HG03025 (cell line): ENCODE measurements at regions not wholly inside any gene's neighbourhood (a gene's known extent, or its start where the extent isn't known, plus 50 kb on each side); places are given as distances from the start of the nearest gene placed in this dataset.
"Not testable (repeated sequence)": the region's sequence is repeated elsewhere in the genome, so short reads cannot be mapped to it uniquely, and the experiment has no call there.

Source experiments
- ATAC-seq: cut with Tn5 transposase; IDR thresholded peaks from one replicate; pipeline ENCODE4 v1.9.1; 2021; ENCODE audit warnings: mild to moderate bottlenecking, moderate library complexity; ENCODE audit not compliant: unreplicated experiment, low FRiP score

- ATAC-seq, result no peak
Measured at GRCh38 chr11:79648766-79649520, 208.1 kb upstream of the TENM4 start.

DNA sequence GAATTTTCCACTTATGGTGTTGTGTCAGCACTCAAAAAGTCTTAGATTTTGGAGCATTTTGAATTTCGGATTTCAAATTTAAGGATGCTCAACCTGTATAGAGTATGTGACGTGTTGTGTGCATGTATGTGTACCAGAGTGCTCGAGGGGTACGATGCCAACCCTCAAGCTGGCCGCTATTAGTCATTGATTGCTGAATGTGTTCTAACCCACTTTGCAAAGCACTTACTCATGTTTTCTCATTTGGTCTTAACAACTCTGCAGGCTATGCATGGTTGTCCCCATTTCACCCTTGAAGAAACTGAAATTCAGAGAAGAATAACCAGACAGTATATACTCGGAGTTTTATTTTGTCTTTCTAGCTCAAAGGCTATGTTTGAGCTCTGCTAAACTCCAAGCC lies 196.4 kb upstream of the TENM4 start:
- no peak for ATAC-seq

- ATAC-seq, result no peak
Measured at GRCh38 chr11:79634905-79635304, 194.1 kb upstream of the TENM4 start.

DNA sequence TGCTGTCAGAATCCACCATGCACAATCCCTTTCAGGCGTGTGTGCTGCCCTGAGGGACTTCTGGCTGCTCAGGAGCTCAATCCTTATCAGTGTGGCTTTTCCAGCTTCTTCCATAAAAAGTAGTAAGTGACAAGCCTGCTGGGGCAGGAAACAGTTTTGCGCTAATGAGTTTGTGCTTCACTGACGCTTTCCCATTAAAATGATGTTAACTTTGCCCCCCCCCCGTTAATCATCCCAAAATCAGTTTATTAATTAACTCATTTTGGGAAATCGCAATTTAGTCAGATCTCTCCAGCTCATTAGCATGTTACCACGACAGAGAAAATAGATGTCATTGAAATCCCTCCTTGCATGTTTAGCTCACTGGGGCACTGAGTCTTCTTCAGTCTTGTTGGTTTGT lies 186.5 kb upstream of the TENM4 start:
- no peak for ATAC-seq

DNA sequence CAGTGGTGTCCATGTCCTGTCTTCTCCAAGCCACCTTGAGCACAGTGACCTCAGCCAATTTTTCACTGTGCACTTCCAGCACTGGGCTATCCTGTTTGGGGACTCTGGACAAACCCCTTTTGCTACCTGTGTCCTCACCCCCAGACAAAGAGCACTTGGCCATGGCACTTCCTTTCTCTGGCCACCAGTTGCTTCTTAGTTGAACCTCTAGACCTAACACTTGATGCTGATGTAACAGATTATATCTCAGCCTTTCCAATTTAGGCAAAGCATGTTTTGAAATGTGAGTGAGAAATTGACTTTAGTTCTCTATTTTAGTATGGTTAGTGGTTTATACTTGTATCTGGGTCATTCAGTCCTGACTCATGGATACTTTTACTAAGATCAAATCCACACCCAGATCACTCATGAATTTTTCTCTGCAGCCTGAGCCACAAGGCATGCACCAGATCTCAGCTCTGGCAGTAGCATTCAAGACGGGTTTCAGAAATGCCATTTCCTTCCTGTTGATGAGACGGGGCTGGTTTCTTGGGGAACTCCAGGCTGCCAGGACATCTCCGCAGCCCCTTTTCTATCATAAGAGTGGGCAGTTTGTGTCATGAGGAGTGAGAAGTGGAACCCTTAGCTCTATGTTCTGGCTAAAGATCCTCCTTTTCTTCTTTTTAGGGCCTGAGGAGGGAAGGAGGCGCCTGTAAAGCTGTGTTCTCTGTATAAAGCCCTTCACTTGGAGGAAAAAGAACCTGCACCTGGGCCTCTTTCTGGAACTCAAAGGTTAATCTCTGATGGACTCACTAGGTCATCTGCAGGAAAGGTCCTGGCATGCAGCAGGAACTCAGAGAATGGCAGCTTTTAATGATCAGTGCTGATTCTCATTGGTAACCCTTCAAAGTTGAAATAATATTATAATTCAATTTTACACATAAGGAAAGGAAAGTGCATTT lies 185.6 kb upstream of the TENM4 start:
- ATAC-seq, result no peak

DNA sequence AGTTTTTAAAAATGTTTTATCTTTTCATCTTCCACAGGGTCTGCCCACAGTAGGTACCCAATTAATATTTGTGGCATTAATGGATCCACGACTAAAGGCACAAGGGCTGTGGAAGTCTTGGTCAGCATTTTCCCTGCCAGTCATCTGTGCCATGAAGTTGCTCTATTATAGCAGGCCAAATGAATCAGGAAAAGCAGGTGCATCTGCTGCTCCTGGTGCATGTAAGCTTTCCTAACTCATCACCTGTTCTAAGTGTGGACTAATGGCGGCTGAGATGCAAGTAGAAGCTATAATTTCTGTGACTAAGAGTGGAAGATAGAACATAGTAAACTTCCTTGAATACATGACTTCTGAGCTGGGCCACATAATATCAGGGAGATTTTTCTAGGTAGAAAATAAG lies 182.5 kb upstream of the TENM4 start:
- no peak for ATAC-seq

DNA sequence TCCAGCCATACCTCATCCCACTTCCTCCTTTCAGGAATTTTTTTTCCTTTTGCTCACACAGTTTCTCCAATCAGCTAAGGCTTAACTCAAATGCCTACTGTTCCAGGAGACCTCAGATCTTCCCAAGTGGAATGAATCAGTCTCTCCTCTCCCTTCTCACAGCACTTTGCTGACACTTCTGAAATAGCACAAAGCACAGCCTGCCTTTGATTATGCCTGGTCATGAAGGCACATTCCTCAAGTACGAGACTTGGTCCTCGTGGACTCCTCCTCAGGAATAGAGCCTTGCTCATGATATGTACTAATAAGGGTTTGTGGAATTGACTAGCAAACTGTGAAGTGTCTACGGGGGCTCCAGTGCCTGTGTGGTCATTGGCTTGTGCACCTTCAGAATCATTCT lies 176.7 kb upstream of the TENM4 start:
- ATAC-seq, result no peak

DNA sequence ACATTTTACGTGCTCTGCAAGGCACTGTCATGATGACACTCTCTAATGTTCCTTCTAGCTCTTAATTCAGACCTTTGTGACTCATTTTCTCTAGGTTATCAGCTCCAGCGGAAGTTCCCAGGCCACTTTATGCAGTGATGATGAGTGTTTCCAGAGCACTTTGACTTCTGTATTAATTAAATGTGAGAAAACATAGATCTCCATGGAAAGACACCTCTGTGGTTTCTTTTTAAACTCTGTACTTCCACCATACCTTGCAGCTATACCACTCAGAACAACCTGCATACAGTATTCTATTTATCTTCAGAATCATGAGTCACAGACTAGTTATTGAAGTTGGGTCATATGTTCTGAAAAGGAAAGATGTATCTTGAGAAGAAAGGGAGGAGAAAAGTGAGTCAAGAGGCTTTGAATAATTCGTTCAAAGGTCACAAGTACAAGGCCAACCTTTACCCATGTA lies 175.6 kb upstream of the TENM4 start:
- ATAC-seq, result no peak

- ATAC-seq, result no peak
Measured at GRCh38 chr11:79615425-79615824, 174.6 kb upstream of the TENM4 start.

DNA sequence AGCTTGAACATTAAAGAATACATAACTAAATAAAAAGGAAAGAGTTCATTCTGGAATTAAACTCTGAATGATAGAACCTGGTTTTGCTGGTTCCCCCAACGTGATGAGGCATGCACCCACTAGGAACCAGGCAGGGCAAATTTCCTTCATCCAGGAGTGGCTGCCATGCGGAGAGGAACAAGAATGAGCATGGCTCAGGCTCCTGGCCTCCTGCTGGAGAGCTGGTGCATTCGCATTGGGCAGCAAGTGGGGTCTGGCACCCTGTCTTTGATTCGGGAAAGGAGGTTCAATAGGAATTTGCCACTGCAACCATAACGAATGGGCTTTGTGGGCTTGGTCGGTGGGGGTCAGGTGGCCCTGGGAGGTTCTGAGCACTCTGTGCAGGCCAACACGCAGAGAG lies 169.8 kb upstream of the TENM4 start:
- no peak for ATAC-seq

GRCh38 chr11:79610139-79610538 lies 169.3 kb upstream of the TENM4 start:
- no peak for ATAC-seq

DNA sequence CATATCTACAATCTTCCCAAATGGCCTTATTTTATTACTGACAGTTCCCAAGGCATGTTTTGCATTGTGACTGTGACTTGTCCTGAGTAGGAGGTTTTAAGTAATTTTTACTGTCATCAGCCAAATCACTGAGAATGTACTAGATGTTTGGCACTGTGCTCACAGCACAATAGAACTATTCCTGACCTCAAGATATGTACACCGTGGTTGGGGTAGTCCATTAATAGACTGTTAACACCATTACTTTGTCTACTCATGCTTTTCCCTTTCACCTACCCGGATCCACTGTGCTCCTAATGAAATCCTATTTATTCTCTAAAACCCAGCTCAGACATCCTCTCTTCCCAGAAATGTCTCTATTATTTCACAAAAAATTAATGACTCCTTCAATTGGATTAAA lies 168.7 kb upstream of the TENM4 start:
- no peak for ATAC-seq

- ATAC-seq, result not testable (repeated sequence)
Measured at GRCh38 chr11:79606461-79606860, 165.6 kb upstream of the TENM4 start.

DNA sequence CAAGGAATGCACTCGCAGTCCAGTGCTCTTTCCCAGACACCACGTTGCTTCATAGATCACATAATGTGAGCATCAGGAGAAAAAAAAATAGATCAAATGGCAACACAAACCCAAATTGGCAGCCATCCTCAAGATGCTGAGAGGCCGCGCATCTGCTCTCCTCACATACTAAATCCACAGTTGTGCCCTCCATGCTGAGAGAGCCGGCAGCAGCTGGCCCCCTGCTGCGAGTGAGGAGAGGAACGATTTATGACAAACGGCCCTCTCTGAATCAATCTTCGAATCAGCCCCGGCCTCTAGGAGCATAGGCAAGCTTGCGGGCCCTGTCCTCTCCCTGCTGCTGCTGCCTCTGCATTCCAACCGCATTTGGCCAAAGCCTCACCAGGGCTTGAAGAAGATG lies 159.9 kb upstream of the TENM4 start:
- no peak for ATAC-seq

DNA sequence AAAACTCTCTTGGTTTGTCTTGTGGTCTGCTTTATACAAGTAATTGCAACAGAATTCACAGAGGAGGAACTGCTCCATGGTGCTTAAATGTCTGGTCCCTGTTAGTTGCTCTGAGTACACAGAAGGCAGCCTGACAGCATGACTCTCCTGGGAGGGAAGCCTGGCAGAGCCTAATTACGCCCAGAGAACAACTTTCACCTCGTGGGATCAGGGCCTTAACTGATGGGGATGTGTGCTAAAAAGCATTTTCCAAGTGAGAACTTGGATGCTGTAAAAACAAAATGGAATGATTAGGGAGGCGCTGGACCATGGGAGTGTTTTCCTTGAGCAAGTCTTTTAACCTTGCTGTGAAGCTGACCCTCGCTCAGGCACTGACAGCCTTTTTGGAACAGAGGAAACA lies 154.0 kb upstream of the TENM4 start:
- no peak for ATAC-seq

- ATAC-seq, result no peak
Measured at GRCh38 chr11:79592824-79593223, 152.0 kb upstream of the TENM4 start.

DNA sequence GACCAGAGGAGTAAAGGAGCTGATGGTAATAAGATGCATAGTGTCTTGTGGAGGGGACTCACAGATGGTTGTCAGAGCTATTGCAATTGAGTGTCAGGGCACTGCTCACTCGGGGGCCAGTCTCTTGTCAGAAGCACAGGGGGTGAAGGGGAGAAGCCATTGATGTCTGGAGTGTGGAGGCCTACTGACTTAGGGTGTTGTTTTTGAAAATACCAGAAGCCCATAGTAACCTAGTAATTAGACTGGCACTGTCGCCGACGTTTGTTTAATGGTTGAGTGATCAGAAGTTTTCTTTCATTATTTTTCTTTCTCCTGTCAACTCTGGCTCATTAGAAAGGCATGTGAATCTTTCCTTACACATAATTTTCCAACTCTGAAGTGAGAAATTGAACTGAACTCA lies 151.6 kb upstream of the TENM4 start:
- no peak for ATAC-seq

DNA sequence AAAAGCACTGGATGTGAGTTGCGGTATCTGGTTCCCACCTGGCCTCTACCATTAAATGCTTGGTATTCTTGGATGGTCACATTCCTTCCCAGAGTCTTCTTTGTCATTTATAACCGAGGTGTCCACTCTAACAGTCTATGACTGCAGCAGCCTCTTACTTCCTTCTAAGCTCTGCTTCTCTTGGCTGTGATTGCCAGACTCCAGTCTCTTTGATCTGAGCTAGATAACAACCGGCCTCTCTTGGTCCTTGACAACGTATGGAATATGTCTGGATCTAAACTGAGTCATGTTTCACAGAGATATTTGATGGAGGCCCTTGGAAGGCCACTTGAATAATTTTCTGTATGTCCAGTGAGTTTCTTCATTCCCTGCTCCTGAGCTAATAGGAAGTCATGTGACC lies 141.6 kb upstream of the TENM4 start:
- ATAC-seq, result no peak

- ATAC-seq, result no peak
Measured at GRCh38 chr11:79579063-79579462, 138.2 kb upstream of the TENM4 start.

GRCh38 chr11:79578116-79578515 lies 137.3 kb upstream of the TENM4 start:
- no peak for ATAC-seq

DNA sequence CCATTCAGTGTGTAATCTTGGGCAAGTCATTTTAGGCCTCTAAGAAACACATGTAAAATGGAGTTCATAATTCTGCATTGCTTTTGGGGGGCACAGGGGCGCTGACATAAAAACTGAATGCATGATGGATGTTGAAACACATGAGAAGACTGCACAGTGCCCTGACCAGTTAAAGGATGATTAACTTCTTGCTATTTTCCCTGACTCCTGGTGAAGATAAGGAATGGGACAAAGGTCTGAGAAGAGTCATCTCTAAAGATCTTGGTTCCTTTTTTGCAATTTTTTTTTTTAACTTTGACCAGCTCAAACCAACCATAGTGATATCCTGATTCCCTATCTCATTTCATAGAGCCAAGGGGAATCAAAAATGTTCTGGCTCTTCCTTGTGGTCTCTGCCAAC lies 134.9 kb upstream of the TENM4 start:
- no peak for ATAC-seq

GRCh38 chr11:79570104-79570503 lies 129.3 kb upstream of the TENM4 start:
- no peak for ATAC-seq
